GM21447 (cell line): ENCODE measurements at regions not wholly inside any gene's neighbourhood (a gene's known extent, or its start where the extent isn't known, plus 50 kb on each side); places are given as distances from the start of the nearest gene placed in this dataset.
"Not testable (repeated sequence)": the region's sequence is repeated elsewhere in the genome, so short reads cannot be mapped to it uniquely, and the experiment has no call there.

ENCODE experiments used
- ATAC-seq: cut with Tn5 transposase; IDR thresholded peaks from one replicate; pipeline ENCODE4 v1.9.1; 2021; ENCODE audit not compliant: unreplicated experiment

DNA sequence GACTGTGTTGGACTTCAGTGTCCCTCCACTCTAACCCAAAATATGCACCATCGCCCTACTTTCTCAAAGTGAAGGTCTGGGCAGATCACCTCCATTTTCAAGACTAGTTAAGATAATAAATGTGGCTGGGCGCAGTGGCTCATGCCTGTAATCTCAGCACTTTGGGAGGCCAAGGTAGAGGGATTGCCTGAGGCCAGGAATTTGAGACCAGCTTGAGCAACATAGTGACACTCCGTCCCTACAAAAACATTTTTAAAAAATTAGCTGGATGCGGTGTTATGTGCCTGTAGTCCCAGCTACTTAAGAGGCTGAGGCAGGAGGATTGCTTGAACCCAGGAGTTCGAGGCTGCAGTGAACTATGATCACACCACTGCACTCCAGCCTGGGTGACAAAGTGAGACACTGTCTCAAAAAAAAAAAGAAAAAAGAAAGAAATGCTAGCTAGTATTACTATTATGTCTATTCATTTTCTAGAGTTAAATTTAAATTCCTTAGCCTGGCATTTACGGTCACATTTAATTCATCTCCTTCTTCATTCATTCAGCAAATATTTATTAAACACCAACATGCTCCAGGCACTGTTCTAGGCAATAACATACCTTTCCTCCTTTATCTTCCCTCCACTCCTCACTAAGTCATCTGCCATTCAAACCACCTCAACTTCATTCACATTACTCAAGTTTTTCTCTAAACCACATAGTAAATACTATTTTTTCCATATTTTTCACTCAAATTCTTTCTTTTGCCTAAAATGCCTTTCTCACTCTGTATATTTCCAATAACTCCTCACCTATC is 96.1 kb upstream of the XYLT1 start:
- ATAC-seq, result no peak

DNA sequence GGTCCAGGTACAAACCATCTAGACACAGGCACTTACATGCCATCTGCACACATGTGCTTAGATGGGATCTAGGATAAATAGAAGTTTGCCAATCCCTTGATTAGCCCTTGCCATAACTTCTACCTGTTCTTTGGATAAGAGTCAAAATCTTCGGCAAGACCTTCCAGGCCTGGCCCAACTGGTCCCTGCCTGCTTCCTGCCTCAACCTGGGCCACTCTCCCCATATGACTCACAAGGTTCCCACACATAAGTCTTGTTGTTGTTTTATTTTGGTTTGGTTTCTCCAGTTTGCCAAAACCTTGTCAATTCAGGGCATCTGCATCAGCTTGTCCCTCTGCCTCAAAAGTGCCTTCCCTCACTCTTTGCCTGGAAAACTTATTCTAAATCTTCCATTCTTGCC is 95.3 kb upstream of the XYLT1 start:
- no peak for ATAC-seq

GRCh38 chr16:17565605-17566004 is 94.8 kb upstream of the XYLT1 start:
- no peak for ATAC-seq

DNA sequence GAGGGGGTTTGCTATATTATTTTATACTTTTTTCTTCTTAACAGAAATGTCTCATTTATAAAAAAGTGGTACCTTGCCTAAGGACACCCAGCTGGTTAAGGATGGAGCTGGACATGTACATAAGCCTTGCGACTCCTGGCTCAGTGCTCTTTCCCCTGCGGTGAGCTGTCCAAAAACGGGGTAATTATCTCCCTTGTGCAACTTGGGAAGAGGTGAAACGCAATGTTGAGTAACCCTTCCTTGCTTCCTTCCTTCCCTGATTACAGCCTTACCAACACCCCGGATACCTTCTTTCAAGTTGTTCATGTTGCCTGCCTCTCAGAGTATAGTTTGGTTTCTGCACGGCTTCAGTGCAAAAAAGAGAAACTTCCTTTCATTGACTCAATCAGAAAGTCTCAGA is 94.1 kb upstream of the XYLT1 start:
- no peak for ATAC-seq

DNA sequence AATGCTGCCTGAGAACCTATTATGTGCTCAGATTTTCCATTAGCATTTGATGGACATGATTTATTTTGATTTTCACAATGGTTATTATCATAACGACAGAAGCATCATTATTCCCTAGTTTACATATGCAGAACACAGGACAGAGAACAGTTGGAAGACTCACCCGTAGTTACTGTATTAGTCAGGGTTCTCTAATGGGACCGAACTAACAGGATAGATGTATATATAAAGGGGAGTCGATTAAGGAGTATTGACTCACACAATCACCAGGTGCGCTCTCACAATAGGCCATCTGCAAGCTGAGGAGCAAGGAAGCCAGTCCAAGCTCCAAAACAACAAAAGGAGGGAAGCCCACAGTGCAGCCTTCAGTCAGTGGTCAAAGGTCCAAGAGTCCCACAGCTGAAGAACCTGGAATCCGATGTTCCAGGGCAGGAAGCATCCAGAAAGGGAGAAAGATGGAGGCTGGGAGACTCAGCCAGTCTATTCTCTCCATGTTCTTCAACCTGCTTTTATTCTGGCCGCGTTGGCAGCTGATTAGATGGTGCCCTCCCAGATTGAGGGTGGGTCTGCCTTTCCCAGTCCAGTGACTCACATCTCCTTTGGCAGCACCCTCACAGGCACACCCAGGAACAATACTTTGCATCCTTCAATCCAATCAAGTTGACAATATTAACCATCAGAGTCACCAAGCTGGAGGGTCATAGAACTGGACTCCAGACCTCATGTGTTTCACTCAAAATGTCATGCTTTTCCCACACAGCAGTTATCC is 92.7 kb upstream of the XYLT1 start:
- no peak for ATAC-seq

- ATAC-seq, result no peak
These were observed 90.3 kb upstream of the XYLT1 start for GRCh38 chr16:17561056-17561455.

- no peak for ATAC-seq
These were observed 89.8 kb upstream of the XYLT1 start for GRCh38 chr16:17560548-17560947.

DNA sequence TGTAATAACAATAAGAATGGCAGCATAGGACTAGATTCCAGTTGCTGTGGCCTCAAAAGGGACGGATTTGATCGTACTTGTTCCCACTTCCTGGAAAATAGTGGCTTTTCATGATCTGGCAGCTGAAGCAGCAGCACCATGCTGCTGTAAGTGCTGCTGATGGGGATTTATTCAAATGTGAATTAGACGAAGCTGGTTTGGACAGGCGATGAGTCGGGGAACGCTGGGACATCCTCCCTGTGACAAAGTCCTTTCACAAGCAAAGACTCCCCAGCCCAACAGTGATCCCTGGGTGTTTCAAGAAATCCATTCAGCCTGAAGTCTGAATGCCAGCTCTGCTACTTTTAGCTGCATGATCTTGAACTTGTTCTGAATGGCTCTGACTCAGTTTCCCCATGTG is 88.6 kb upstream of the XYLT1 start:
- no peak for ATAC-seq

DNA sequence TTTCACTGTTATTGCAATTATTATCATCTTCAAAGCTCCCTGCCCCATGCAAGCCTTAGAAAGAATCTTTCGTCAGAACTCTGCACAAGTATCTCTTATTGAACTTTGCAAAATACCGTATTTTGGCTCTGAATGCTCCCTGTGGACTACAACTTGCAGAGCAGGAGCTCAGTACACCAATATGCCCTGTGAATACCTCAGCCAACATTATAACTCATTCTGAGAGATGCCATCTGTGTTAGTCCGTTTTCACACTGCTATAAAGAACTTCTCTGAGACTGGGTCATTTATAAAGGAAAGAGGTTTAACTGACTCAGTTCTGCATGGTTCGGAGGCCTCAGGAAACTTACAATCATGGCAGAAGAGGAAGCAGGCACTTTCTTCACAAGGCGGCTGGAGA is 87.2 kb upstream of the XYLT1 start:
- no peak for ATAC-seq

GRCh38 chr16:17557480-17557879 is 86.7 kb upstream of the XYLT1 start:
- no peak for ATAC-seq

DNA sequence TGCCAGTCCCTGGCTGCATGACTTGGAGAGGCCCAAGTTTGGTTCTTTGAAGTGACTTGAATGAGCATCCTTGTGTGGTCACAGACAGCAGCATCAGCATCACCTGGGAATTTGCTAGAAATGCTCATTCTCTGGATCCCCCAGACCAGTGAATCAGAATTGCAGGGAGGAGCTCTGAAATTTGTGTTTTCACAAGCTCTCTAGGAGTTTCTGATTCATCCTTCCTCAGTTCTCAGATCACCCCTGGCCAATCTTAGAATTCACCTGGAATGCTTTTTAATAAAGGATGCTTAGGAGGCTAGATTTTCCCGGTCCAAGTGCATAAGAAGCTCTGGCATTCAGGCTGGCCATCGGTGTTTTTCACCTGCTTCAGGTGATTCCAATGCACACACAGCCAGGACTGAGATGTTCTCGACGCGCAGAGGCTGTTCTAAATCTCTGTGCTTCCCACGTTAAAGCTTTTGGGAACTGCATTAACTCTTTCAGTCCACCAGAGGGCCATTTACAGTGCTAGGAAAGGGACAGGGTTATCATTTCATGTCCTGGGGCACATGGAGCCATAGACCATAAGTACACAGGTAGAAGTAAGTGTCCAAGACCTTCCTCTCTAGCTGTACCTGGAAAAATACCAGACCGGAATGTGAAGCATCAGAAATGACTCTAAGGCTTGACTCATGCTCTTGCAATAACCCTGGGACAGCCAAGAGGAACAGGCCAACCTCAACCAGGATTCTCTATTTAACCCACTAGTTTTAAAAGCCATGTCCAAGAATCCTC is 85.7 kb upstream of the XYLT1 start:
- ATAC-seq, result no peak

- ATAC-seq, result no peak
These were observed 84.4 kb upstream of the XYLT1 start for GRCh38 chr16:17555176-17555575.

DNA sequence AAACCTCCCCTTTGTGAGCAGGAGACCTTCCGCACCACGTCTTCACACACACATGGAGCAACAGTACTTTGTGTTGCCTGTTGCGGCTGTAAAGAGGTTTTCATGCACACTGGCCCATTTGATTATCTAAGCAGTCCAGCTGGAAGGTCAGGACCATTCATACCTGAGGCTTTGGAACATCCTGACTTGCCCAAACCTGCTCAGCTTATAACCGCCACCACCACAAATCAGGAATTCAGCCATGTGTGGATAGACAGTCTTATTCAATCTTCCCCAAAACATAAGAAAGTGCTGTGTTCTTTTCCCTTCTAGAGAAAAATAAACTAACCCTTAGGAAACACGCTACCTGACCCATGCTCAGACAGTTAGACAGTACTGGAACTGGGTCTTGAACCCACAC is 81.6 kb upstream of the XYLT1 start:
- ATAC-seq, result no peak

DNA sequence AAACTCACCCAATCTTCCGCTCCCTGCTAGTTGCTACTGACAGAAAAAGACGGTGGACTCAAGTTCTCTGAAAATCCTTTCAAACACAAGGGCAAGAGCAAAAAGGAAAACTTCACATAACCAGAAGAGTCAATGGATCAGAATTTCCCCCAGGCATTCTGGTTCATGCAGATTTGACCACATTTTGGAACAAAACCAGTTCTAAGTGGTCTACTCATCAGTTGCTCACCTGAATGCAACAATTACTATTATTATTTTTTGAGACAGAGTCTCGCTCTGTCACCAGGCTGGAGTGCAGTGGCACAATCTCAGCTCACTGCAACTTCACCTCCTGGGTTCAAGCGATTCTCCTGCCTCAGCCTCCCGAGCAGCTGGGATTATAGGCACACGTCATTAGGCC is 80.9 kb upstream of the XYLT1 start:
- not testable (repeated sequence) for ATAC-seq

DNA sequence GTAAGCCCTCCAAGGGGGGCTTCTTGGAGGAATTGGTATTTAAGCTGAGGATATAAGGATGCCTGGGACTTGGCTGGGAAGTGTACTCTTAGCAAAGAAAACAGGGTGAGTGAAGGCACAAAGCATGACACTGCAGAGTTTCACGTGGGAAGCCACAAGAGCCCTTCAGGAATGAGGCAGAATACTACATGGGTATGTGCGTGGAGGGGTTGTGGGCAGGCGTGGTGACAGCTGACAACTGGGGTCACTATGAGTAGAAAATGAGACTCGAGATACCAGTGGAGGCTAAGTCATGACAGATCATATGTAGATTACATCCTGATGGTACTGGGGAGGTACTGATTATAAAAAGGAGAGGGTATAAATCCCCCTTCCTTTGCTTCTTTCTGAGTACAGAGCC is 78.1 kb upstream of the XYLT1 start:
- no peak for ATAC-seq

GRCh38 chr16:17544785-17545184 is 74.0 kb upstream of the XYLT1 start:
- ATAC-seq, result no peak

DNA sequence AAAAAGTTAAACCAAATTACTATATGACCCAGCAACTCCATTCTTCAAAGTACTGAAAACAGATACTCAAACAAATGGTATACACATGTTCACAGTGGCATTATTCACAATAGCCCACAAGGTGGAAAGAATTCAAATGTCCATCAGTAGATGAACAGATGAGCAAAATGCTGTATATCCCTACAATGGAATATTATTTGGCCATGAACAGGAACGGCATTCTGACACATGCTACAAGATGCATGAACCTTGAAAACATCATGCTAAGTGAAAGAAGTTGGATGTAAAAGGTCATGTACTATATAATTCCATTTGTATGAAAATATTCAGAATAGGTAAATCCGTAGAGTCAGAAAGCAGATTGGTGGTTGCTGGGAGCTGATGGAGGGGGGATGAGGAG is 73.5 kb upstream of the XYLT1 start:
- no peak for ATAC-seq

- no peak for ATAC-seq
These were observed 72.3 kb upstream of the XYLT1 start for GRCh38 chr16:17543073-17543472.

GRCh38 chr16:17541324-17541723 is 70.6 kb upstream of the XYLT1 start:
- no peak for ATAC-seq

DNA sequence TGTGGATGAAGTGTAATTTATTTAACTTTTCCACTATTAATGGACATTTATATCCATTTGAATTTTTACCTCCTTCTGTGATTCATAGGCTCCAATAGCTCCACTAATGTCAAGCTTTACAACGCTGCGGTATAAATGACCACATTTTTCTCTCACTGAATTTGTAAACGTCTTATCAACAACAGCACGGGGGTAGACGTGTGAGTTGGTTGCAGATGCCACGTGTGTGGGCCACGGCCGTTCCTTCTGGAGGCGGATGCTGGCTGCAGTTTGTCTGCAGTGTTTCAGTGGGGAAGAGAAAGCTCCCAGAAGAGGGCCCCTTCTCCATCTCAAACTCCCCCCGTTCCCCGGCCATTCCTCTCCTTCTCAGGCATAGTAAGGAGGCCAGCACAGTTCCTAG is 68.2 kb upstream of the XYLT1 start:
- ATAC-seq, result no peak

GRCh38 chr16:17532338-17532995 is 61.7 kb upstream of the XYLT1 start:
- no peak for ATAC-seq
